ENCODE measurements at regions not wholly inside any gene's neighbourhood (a gene's known extent, or its start where the extent isn't known, plus 50 kb on each side); places are given as distances from the start of the nearest gene placed in this dataset.

DNA sequence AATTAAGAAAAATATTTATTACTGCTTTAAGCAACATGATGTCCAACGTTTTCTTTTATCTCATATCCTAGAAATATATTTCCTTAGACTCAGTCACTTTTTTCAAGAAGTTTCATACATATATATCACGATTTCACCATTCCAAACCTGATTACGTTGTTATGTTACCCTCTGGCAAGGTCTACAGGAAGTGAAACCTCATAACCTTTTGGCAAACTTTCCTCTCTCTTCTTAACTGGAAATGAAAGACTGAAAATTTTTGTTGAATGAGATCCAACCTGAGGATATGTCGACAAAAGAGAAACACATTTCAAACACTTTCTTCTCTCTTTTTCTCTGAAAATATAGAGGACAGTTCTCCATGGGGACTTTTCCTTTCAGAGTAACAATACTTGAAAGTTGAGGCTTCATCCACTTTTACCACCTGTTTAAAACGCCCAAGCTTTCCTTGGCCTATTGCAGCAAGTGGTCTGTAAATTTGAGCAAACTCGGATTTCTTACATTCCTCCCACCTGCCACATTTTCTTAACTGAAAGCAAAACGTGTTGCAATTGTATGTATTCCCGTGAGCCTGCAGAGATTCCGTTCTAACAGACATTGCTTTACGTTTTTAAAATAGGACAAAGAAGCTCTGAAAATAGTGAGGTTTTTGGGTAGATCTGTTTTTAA lies 298.1 kb downstream of the CETN3 start:
- TF ChIP-seq, protein P1, sequence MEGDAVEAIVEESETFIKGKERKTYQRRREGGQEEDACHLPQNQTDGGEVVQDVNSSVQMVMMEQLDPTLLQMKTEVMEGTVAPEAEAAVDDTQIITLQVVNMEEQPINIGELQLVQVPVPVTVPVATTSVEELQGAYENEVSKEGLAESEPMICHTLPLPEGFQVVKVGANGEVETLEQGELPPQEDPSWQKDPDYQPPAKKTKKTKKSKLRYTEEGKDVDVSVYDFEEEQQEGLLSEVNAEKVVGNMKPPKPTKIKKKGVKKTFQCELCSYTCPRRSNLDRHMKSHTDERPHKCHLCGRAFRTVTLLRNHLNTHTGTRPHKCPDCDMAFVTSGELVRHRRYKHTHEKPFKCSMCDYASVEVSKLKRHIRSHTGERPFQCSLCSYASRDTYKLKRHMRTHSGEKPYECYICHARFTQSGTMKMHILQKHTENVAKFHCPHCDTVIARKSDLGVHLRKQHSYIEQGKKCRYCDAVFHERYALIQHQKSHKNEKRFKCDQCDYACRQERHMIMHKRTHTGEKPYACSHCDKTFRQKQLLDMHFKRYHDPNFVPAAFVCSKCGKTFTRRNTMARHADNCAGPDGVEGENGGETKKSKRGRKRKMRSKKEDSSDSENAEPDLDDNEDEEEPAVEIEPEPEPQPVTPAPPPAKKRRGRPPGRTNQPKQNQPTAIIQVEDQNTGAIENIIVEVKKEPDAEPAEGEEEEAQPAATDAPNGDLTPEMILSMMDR (IDR thresholded peaks at IDR 0.05; ENCODE audit: insufficient read depth, low read depth, low read length), result no peak
- no peak for TF ChIP-seq EZH2 (IDR thresholded peaks at IDR 0.05; ENCODE audit: insufficient read depth, low read length)
